ENCODE measurements at regions not wholly inside any gene's neighbourhood (a gene's known extent, or its start where the extent isn't known, plus 50 kb on each side); places are given as distances from the start of the nearest gene placed in this dataset.

GRCh38 chr2:199108056-199108455, 349.7 kb downstream of the SATB2 start:
- WGBS, 2 donors, result 83 to 86% methylated on average over 1 of the region's 1 CpG
- H3K9me3 ChIP-seq (ENCODE audit: control insufficient read depth in 4 of 4, insufficient read depth in 3 of 4, low read length in 3 of 4), result no peaks in the 10 kb centered on the region
- no peak overlapping the region for H3K4me3 ChIP-seq
- no peak overlapping the region for H3K27ac ChIP-seq (ENCODE audit: low read depth in 1 of 2, low read length in 1 of 2)
- DNase-seq (no peak), ATAC-seq (ENCODE audit: insufficient read depth, low FRiP score) (no peak)
- no peaks in the 10 kb centered on the region for H3K4me1 ChIP-seq (ENCODE audit: control insufficient read depth in 5 of 5, insufficient read depth in 5 of 5, low read length in 5 of 5)
- no peak for TF ChIP-seq CTCF (IDR thresholded peaks at IDR 0.05; ENCODE audit: control extremely low read depth, extremely low read depth)
- H3K27me3 ChIP-seq (ENCODE audit: control insufficient read depth in 3 of 3, insufficient read depth in 3 of 3, low read length in 2 of 3), result peaks cover 0 to 3% (median 2%) of the 10 kb centered on the region in 3 donors
- H3K36me3 ChIP-seq (ENCODE audit: control insufficient read depth in 4 of 4, insufficient read depth in 4 of 4, low read length in 4 of 4), result no peaks in the 10 kb centered on the region
- H3K9ac ChIP-seq (ENCODE audit: insufficient read depth in 1 of 2, low read length in 2 of 2), result no peak overlapping the region

GRCh38 chr2:199105826-199106225, 351.9 kb downstream of the SATB2 start:
- Histone ChIP-seq H3K4me1 (ENCODE audit: control insufficient read depth in 5 of 5, insufficient read depth in 5 of 5, low read length in 5 of 5) (no peaks in the 10 kb centered on the region), H3K27ac (ENCODE audit: low read depth in 1 of 2, low read length in 1 of 2) (no peak overlapping the region), H3K9ac (ENCODE audit: insufficient read depth in 1 of 2, low read length in 2 of 2) (no peak overlapping the region), H3K9me3 (ENCODE audit: control insufficient read depth in 4 of 4, insufficient read depth in 3 of 4, low read length in 3 of 4) (no peaks in the 10 kb centered on the region), H3K36me3 (ENCODE audit: control insufficient read depth in 4 of 4, insufficient read depth in 4 of 4, low read length in 4 of 4) (no peaks in the 10 kb centered on the region), H3K27me3 (ENCODE audit: control insufficient read depth in 3 of 3, insufficient read depth in 3 of 3, low read length in 2 of 3) (peaks cover 0 to 3% (median 2%) of the 10 kb centered on the region in 3 donors), H3K4me3 (no peak overlapping the region)
- 66 to 80% methylated on average over 3 of the region's 3 CpGs for WGBS, 2 donors
- DNase-seq, result no peak
- no peak for ATAC-seq (ENCODE audit: insufficient read depth, low FRiP score)
- no peak for TF ChIP-seq CTCF (IDR thresholded peaks at IDR 0.05; ENCODE audit: control extremely low read depth, extremely low read depth)

- H3K9ac ChIP-seq (ENCODE audit: insufficient read depth in 1 of 2, low read length in 2 of 2), result no peak overlapping the region
- no peak overlapping the region for H3K4me3 ChIP-seq
- ATAC-seq (ENCODE audit: insufficient read depth, low FRiP score), result no peak
- no peaks in the 10 kb centered on the region for H3K36me3 ChIP-seq (ENCODE audit: control insufficient read depth in 4 of 4, insufficient read depth in 4 of 4, low read length in 4 of 4)
- H3K9me3 ChIP-seq (ENCODE audit: control insufficient read depth in 4 of 4, insufficient read depth in 3 of 4, low read length in 3 of 4), result no peaks in the 10 kb centered on the region
- no peak for DNase-seq
- H3K27me3 ChIP-seq (ENCODE audit: control insufficient read depth in 3 of 3, insufficient read depth in 3 of 3, low read length in 2 of 3), result peaks cover 0 to 2% (median 0%) of the 10 kb centered on the region in 3 donors
- no peak for TF ChIP-seq CTCF (IDR thresholded peaks at IDR 0.05; ENCODE audit: control extremely low read depth, extremely low read depth)
- H3K4me1 ChIP-seq (ENCODE audit: control insufficient read depth in 5 of 5, insufficient read depth in 5 of 5, low read length in 5 of 5), result no peaks in the 10 kb centered on the region
- 82 to 86% methylated on average over 3 of the region's 3 CpGs for WGBS, 2 donors
- H3K27ac ChIP-seq (ENCODE audit: low read depth in 1 of 2, low read length in 1 of 2), result no peak overlapping the region
Measured at GRCh38 chr2:199101487-199101886, 356.3 kb downstream of the SATB2 start.
